Skeletal muscle tissue (tissue), 3 donors: ENCODE measurements at regions not wholly inside any gene's neighbourhood (a gene's known extent, or its start where the extent isn't known, plus 50 kb on each side); places are given as distances from the start of the nearest gene placed in this dataset.

Experiments
- H3K27ac ChIP-seq: one replicate; pipeline ENCODE4 v1.7.0; 2013; ENCODE audit warnings: mild to moderate bottlenecking, low read depth, low read length, inconsistent platforms
- H3K27me3 ChIP-seq, 3 donors: one replicate each; pipeline ENCODE4 v1.7.0; 2013; ENCODE audit warnings: low read length in 3 of 3; ENCODE audit not compliant: control insufficient read depth in 3 of 3, insufficient read depth in 3 of 3
- H3K36me3 ChIP-seq, 3 donors: one replicate each; pipeline ENCODE4 v1.7.0; 2013; ENCODE audit warnings: low read length in 3 of 3; ENCODE audit not compliant: control insufficient read depth in 3 of 3, insufficient read depth in 3 of 3
- H3K4me1 ChIP-seq, 3 donors: one replicate each; pipeline ENCODE4 v1.7.0; 2013; ENCODE audit warnings: low read length in 3 of 3, mild to moderate bottlenecking in 3 of 3; ENCODE audit not compliant: control insufficient read depth in 3 of 3, insufficient read depth in 3 of 3
- H3K4me3 ChIP-seq, 3 donors: one replicate each; pipeline ENCODE4 v1.7.0; 2013; ENCODE audit warnings: low read length in 3 of 3
- H3K9ac ChIP-seq, 3 donors: one replicate each; pipeline ENCODE4 v1.7.0; 2013; ENCODE audit warnings: low read length in 3 of 3, mild to moderate bottlenecking in 3 of 3, moderate library complexity in 2 of 3, low read depth in 1 of 3
- H3K9me3 ChIP-seq, 3 donors: one replicate each; pipeline ENCODE4 v1.7.0; 2013; ENCODE audit warnings: low read length in 3 of 3; ENCODE audit not compliant: control insufficient read depth in 3 of 3
- donor health status: Osteomylitis.

DNA sequence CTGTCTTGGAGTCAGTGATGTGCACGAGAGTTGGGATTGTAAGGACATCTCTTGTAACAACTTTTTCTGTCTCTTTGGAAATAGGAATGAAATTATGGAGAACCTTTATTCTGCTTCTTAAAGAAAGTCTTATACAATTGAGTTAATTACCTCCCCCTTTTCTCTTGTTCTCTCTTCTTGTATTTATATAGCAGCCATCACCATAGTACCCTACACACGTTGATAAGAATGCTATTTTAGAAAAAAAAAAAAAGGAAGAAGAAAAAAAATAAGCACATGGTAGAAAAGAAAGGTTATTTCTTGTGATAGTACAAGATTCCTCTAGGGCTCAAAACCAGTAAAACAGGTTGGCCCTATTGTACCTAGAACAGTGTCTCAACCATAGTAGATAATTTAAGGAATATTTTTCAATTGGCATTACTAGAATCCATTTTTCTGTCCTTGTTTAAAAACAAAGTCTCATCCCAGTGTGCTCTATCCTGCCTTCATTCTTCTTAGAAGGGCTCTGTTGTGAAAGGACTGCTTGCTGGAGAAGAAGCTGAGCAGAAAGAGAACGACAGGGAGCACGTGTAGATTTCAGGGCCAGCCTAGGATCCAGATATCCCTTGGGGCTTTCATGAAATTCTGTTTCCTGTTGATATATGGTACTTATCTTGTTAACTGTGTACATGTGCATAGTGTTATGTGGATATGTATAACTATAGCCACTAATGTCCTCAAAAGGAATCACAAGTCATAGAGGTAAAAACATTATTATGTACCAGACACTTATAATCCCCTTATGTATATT, 392.3 kb upstream of the MEF2C start:
- Histone ChIP-seq H3K27me3 (no peaks in the 10 kb centered on the region), H3K4me3 (no peak overlapping the region), H3K9ac (no peak overlapping the region), H3K4me1 (peaks cover 0 to 4% (median 2%) of the 10 kb centered on the region in 3 donors), H3K9me3 (no peaks in the 10 kb centered on the region), H3K27ac (no peak overlapping the region), H3K36me3 (no peaks in the 10 kb centered on the region)

DNA sequence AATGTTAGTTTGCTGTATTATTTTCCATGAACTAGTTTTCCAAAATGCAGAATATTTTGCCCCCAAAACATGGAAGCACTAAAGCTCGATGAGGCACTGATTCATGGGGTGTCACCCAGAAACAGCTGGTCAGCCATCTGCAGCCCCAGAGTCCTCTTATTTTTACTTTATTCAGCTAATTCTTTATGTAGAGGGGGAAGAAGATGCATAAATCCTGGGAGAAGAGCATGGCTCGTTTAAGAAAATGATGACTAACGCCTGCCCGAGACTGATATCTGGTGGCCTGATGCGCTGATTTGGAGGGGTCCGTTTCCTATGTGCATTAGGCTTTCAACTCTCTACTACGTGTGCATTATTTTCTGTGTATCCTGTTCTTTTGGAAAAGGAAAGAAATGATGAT, 390.3 kb upstream of the MEF2C start:
- Histone ChIP-seq H3K36me3 (no peaks in the 10 kb centered on the region), H3K9me3 (no peaks in the 10 kb centered on the region), H3K4me3 (no peak overlapping the region), H3K4me1 (peaks cover 0 to 4% (median 2%) of the 10 kb centered on the region in 3 donors), H3K27me3 (no peaks in the 10 kb centered on the region), H3K9ac (no peak overlapping the region), H3K27ac (no peak overlapping the region)

DNA sequence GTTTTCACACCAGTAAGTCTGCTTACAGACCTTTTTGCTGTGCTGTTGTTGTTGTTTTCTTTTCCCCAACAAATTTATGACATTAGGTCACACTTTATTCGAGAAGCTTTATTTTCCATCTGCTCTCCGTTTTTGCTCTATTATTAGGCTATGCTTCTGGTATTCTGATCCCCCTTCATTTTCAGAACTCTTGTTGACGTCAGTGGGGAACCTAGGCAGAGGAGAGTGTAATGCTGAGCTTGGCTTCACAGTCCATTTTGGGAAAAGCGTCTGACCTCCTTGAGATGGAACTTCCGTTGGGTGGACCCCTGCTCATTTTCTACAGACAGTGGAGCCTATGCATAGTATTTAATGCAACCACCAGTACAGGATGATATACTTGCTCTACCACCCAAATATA, 387.9 kb upstream of the MEF2C start:
- Histone ChIP-seq H3K27ac (no peak overlapping the region), H3K9ac (no peak overlapping the region), H3K36me3 (no peaks in the 10 kb centered on the region), H3K4me1 (peaks cover 0 to 4% (median 2%) of the 10 kb centered on the region in 3 donors), H3K27me3 (no peaks in the 10 kb centered on the region), H3K4me3 (no peak overlapping the region), H3K9me3 (no peaks in the 10 kb centered on the region)

DNA sequence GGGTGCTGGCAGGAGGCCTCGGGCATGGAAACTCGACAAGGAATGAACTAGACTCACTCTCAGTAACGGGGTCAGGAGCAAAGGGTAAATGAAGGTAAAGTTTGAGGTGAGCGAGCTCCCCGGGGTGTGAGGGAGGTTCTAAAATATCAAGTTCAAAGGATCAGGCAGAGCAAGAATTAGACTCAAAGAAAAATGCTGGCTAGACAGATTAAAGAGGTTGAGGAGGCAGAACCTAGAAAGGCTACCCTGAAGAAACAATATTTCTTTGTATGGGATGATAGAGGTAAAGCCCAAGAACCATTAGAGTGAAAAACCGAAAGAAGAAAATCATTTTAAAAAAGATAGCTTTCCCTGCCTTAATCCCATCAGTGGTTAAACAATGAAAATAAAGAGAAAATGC, 386.7 kb upstream of the MEF2C start:
- H3K9me3 ChIP-seq: no peaks in the 10 kb centered on the region
- H3K27me3 ChIP-seq: no peaks in the 10 kb centered on the region
- no peak overlapping the region for H3K4me3 ChIP-seq
- peaks cover 0 to 4% (median 2%) of the 10 kb centered on the region in 3 donors for H3K4me1 ChIP-seq
- H3K36me3 ChIP-seq: no peaks in the 10 kb centered on the region
- no peak overlapping the region for H3K27ac ChIP-seq
- no peak overlapping the region for H3K9ac ChIP-seq

DNA sequence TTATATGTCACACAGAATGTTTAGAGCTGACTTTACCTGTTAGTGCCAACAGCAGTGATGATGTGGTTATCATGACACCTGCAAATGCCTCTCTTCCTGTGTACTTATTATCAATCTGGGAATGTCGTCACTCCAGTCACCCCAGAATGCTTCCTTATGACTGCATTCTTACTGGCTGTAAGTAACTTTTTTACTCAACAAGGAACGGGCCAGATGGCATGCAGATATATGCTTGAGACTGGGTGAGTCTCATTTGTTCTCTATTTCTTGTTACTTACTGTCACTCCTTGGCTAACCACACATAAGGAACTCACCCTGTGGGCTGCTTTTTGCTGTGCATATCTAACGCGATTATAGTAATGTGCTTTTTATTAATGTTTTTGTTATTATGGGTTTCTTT, 385.5 kb upstream of the MEF2C start:
- Histone ChIP-seq H3K36me3 (no peaks in the 10 kb centered on the region), H3K9me3 (no peaks in the 10 kb centered on the region), H3K4me3 (no peak overlapping the region), H3K9ac (no peak overlapping the region), H3K27ac (no peak overlapping the region), H3K27me3 (no peaks in the 10 kb centered on the region), H3K4me1 (peaks cover 0 to 4% (median 2%) of the 10 kb centered on the region in 3 donors)

DNA sequence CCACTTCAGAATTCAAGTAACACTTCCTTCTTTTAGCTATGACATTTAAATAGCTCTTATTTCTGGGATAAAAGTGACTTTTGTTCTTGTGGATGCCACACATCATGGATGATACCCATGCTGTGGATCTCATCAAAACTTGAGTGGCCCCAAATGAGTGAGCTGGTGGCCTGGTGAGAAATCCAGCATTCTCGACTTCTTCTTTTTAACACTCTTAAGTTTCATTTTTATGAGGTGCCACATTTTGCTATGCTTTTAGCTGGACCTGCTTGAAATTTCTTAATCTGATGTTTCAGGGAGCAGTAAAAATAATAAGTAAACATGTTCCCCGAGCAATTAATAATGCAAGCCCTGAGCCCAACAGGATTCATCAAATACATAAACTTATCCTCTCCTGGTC, 384.8 kb upstream of the MEF2C start:
- Histone ChIP-seq H3K36me3 (no peaks in the 10 kb centered on the region), H3K9ac (no peak overlapping the region), H3K27ac (no peak overlapping the region), H3K9me3 (no peaks in the 10 kb centered on the region), H3K4me3 (no peak overlapping the region), H3K4me1 (peaks cover 0 to 4% (median 2%) of the 10 kb centered on the region in 3 donors), H3K27me3 (no peaks in the 10 kb centered on the region)

DNA sequence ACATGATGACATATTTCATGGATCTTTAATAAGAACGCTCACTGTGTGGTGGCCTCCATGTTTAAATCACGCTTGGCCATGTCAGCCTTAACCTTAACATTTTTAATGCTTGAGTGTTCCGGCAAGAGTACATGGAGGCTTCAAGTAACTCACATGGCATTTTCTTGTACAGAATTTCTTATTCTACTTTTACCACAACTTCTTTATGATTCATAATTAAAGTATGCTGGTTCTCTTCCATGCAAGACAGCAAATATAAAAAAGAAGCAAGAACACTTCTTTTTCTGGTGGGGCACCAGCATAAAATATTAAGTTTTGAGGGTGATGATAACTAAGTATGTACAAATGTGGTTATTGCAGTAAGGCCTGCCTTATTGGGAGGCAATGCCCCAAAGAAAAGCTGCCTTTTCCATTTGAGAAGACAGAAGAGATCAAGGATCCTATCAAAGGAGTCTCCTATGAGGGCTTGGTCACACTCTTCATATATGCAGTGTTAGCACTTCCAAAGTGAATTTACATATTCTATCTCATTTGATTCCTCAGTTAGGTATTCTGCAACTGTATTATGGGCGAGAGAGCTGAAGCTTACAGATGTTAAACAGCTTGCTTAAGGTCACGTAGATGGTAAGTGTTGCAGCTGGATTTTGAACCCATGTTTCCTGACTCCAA, 382.7 kb upstream of the MEF2C start:
- Histone ChIP-seq H3K4me1 (no peaks in the 10 kb centered on the region), H3K27ac (no peak overlapping the region), H3K9ac (no peak overlapping the region), H3K4me3 (no peak overlapping the region), H3K27me3 (no peaks in the 10 kb centered on the region), H3K9me3 (no peaks in the 10 kb centered on the region), H3K36me3 (no peaks in the 10 kb centered on the region)

DNA sequence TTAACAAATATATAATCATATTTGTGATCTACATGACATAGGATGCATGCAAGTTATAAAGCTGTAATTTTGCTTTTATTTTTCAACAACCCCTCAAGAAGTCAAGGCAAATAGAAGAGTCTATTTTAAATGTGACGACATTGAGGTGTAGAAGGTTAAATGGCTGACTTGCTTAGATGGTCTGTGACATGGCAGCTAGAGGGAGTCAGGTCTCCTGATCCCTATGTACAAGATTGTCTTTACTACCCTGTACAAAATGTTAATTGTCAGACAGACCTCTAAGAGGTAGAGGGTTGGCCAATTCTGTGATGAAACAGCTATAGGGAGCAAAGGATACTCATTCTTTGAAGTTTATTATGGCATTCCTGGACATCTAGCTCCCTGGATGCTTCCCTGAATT, 380.9 kb upstream of the MEF2C start:
- no peaks in the 10 kb centered on the region for H3K36me3 ChIP-seq
- no peaks in the 10 kb centered on the region for H3K4me1 ChIP-seq
- H3K27me3 ChIP-seq: no peaks in the 10 kb centered on the region
- H3K9me3 ChIP-seq: no peaks in the 10 kb centered on the region
- H3K9ac ChIP-seq: no peak overlapping the region
- no peak overlapping the region for H3K27ac ChIP-seq
- H3K4me3 ChIP-seq: no peak overlapping the region

DNA sequence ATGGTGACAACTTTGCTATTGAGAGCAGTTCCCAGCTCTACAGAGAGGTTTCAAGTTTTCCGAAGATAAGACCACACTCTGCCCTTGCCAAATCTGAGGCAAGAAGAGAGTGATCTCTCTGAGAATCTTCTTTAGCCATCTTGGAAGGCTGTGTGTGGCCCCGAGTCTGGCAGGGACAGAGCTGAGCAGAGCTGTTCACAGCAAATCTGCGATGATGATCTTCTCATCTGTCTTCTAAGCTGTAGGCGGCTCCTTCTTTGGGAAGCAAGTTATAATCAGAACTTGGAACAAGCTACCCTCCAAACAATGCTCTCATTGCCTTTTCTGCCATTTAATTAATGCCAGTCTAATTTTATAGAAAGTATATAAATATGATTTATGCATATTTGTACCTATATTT, 379.0 kb upstream of the MEF2C start:
- Histone ChIP-seq H3K36me3 (no peaks in the 10 kb centered on the region), H3K9ac (no peak overlapping the region), H3K9me3 (no peaks in the 10 kb centered on the region), H3K27ac (no peak overlapping the region), H3K4me1 (no peaks in the 10 kb centered on the region), H3K4me3 (no peak overlapping the region), H3K27me3 (no peaks in the 10 kb centered on the region)

DNA sequence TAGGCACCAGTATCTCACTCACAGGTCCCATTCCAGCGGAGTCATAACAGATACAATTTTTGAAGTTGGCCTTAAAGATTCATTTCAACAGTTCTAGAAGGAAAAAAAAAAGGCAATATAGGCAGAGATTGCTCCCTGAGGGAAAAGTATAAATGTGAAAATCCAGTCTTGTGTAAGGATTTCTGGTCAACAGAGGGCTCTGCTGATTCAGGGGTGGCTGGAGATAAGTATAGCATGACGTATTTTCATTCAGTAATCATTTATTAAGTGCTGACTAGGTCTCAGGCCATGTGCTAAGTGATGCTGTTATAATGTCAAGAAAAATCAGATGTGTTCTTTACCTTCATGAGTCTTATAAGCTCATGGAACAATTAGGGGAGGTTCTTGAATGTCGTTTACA, 377.3 kb upstream of the MEF2C start:
- H3K9me3 ChIP-seq: no peaks in the 10 kb centered on the region
- no peak overlapping the region for H3K9ac ChIP-seq
- no peaks in the 10 kb centered on the region for H3K36me3 ChIP-seq
- no peak overlapping the region for H3K4me3 ChIP-seq
- H3K4me1 ChIP-seq: no peaks in the 10 kb centered on the region
- H3K27ac ChIP-seq: no peak overlapping the region
- no peaks in the 10 kb centered on the region for H3K27me3 ChIP-seq
